Inferior parietal cortex (tissue), 1 donor: ENCODE measurements at regions not wholly inside any gene's neighbourhood (a gene's known extent, or its start where the extent isn't known, plus 50 kb on each side); places are given as distances from the start of the nearest gene placed in this dataset.
A peak's percentile ranks its signal among the peaks of the same experiment; 100 is the strongest.

ENCODE experiments used
- DNase-seq: peaks from one replicate; pipeline ENCODE4 v3.0.0-alpha.2; 2016; ENCODE audit errors: extremely low spot score

DNA sequence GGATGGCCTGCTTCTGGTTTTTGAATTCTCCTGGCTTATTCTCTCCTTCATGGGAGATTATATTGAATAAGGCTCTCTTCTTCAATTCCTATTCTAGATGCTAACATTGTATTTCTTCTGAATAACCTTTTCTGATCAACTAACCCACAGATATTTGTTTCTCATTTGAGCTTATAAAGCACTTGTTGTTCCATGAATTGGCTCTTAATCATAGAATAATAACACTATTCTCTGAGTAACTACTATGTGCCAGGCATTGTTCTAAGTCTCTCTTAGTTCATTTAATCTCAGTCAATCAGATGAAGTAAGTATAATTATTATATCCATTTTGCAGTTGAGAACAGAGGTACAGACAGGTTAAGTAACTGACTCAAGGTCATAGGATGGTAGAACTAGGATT is 136.3 kb upstream of the MLIP start:
- no peak for DNase-seq

GRCh38 chr6:53975941-53976615 is 135.2 kb upstream of the MLIP start:
- DNase-seq, result no peak

DNA sequence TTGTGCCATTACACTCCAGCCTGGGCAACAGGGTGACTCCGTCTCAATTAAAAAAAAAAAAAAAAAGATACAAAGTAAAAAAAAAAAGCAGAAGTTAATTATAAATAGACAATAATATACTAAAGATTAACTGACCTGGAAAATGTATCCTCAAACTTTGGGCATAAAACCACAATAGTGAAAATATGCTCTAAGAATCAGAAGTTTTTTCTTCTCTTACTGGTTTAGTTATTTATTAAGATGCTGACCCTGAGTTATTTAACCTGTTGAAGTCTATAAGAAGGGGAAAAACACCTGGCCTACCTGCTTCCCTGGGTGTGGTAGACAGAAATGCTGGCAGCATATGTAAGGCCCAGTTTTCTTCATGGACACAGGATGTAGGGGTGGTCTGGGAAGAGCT is 133.7 kb upstream of the MLIP start:
- DNase-seq, result no peak

- DNase-seq, result peak; percentile 80
Measured at GRCh38 chr6:53979468-53980067, 131.7 kb upstream of the MLIP start.

GRCh38 chr6:53982366-53983050 is 128.7 kb upstream of the MLIP start:
- DNase-seq, result no peak

DNA sequence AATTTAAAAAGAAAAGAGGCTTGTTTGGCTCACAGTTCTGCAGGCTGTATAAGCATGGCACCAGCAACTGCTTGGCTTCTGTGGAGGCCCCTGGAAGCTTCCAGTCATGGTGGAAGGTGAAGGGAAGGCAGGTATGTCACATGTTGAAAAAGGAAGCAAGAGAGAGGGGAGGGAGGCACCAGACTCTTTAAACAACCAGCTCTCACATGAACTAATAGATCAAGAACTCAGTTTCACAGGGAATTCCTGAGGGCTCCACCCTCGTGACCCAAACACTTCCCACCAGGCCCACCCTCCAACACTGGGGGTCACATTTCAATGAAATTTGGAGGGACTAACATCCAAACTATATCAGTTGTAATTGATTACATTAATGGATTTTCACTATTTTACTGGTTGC is 127.9 kb upstream of the MLIP start:
- DNase-seq, result no peak

DNA sequence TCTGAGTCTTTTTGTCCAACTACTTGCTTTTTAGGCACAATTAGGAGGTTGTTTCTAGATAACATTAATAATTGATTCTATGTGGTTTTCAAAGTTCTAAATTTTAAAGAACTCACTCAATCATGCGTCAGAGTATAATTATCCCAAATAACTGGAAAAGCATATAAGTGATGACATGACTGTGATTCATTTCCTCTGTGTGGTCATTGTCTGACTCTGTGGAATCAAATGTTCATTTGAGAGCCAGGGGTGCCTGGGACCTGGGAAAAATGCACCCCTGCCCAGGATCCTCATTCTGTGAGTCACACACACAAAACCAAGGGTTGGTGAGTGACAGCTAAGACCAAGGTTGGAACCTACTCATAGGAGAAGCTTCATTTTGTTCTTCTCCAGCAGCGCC is 127.1 kb upstream of the MLIP start:
- DNase-seq, result no peak

- DNase-seq, result no peak
Measured at GRCh38 chr6:53984581-53984980, 126.7 kb upstream of the MLIP start.

DNA sequence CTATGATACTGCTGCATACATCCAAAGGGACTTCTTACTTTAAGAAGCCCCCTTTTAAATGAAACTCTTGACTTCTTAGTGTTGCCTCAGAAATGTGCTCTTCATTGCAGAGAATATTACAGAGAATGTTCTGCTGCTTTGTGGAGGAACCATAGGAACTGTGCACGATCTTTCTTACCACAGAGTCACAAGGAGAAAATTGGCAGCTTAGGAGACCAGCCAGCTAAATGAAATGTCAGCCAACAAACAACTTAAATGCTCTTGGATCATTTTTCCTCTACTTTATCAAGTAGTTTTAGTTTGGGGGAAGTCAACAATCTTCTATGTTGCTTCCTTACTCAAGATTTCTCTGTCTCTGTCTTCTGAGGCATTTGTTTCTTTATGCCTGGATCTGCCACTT is 125.9 kb upstream of the MLIP start:
- no peak for DNase-seq

DNA sequence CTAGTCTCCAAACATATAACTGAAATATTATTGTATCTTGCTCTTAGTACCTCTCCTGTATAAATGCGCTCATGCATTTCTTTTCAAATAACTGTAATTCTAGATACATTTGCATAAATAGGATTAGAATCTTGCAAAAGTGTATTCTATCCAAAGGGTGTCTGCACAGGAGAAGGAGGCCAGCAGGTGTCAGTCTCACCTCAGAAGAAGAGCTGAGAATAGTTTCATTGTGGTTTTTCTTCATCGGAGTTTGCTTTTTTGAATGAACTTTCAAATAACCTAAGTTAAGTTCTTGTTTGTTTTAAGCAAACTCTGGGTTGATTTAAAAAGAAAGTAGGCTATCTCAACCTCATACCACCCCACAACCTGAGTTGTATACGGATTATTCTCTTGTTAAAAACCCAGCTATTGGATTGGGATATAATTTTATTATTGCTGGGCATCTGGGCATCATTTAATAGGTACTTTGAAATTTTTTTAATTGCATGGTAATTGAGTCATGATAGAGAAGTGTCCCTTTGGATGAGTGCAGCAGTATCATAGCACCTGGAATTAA is 125.0 kb upstream of the MLIP start:
- DNase-seq, result peak; percentile 73

DNA sequence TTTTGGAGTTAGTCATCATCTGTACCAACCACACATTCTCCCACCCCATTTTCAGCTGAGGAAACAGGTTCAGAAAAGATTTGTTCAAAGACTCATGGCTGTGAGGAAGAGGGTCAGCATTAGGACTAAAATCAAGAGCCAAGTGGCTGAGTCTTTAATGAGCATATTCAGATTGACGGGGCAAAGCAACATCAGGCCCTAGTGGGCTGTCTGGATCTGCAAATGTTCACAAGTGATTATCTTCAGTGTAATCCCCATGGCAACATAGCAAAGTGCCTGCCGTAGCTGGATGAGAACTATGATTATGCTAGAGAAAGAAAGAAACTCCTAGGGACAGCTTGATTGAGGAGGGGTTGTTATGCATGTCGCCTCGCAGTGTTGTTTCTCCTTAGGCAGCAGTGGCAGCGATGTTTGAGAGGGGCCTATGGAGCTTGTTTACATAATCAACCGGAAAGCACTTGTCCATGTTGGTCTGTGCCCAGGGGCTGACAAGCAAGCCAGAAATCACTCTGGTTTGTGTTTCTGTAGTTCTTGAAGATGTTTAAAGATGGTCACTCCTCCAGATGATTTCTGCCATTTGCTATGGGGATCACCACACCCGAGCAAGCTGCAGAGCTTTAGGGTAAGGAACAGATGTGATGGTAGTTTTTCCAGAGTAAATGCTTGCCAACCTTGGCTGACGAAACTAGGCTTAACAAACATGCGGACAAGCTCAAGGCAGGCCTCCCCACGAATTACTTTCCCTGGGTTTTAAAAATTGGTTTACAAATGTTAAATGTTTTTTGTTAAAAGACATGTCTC is 124.3 kb upstream of the MLIP start:
- peak; percentile 41 for DNase-seq

- DNase-seq, result no peak
Measured at GRCh38 chr6:53987522-53987888, 123.7 kb upstream of the MLIP start.

GRCh38 chr6:53989504-53989903 is 121.7 kb upstream of the MLIP start:
- no peak for DNase-seq

DNA sequence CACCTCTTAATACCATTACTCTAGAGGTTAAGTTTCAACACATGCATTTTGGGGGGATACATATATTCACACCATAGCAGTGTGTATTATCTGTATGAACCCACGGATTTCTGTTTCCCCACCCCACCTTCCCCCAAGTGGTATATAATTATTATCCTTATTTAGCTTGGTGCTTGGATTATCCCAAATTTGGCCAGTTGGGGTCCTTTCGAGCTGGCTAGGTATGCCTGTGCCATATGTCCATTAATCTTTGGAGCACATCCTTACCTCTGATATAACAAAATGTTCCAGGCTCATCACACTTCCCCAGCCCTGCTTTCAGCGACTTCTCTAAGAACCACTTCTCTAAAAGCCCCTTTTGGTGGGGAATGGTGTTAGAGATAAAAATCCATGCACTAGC is 118.7 kb upstream of the MLIP start:
- no peak for DNase-seq

GRCh38 chr6:53994201-53994600 is 117.0 kb upstream of the MLIP start:
- DNase-seq, result no peak

GRCh38 chr6:53995935-53996334 is 115.3 kb upstream of the MLIP start:
- DNase-seq, result no peak

DNA sequence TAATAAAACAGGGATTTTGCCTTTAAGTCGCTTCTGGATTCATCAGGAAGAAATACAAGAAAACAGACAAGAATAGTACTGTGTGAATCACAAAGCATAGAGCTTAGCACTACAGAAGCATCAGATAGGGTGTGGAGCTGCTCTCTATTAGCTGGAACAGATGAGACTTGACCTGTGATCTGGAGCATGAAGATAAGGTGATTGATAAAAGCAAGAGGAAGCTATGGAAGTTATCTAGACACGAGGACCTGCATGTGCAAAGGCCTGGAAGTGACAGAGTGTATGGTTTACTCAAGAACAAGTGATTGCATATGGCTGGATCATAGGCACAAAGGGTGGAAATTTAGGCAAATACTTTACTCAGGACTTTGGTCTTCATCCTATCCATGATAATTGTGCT is 112.9 kb upstream of the MLIP start:
- DNase-seq, result no peak

DNA sequence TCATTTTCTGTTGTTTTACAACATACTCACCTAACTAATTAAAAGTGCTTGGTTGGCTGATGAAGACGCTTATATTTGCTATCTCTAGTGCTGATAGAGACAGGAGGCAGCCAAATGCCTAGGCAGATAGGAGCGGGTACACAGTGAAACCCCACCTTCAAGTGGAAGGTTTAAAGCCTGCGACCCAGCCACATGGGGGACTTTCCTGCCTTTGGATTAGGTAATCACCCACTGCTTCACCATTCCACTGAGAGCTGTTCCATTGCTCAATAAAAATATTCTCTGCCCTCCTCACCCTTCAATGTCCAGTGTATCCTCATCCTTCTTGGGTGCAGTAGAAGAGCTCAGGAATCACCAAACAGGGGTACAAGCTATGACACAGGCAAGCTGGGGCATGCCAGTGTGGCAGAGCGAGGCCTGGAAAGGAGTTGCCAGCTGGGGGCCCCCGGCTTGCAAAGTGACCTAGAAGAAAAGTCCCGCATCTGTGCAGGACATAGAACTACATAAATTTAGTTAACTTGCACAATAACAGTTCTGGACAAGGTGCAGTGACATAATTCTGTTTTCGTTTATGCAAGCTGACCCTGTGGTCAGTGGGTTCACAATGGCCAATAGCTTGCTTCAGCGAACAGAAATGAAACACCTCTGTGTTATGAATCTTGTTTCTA is 112.0 kb upstream of the MLIP start:
- no peak for DNase-seq

DNA sequence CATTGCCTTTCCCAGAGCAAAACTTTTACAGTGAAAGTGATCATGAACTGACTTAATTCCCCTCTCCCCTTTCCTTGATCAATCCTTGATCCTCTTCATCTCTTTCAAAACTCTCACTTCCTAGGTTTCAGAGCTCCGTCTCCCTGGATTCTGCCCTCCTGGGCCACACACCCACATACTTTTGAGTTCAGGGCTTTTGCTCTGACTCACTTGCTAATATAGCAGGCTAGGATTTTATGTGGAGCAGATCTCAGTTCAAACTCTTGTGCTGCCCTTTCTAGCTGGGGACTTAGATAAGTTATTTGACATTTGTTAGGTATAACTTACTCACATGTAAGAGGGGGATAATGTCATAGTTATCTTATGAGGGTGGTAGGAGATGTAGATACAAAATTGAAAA is 109.1 kb upstream of the MLIP start:
- DNase-seq, result no peak

GRCh38 chr6:54003316-54003715 is 107.9 kb upstream of the MLIP start:
- no peak for DNase-seq

GRCh38 chr6:54008589-54008988 is 102.7 kb upstream of the MLIP start:
- DNase-seq, result no peak
